Liver (tissue), 8 donors: ENCODE measurements at regions not wholly inside any gene's neighbourhood (a gene's known extent, or its start where the extent isn't known, plus 50 kb on each side); places are given as distances from the start of the nearest gene placed in this dataset.

Experiments
- DNase-seq: peaks from one replicate; pipeline ENCODE4 v3.0.0-alpha.2; 2017; ENCODE audit warnings: low spot score
- H3K27ac ChIP-seq, 2 donors: one replicate each; pipeline ENCODE4 v1.7.0; 2013; ENCODE audit warnings: inconsistent platforms in 2 of 2, low read length in 2 of 2, control low read depth in 1 of 2, low read depth in 1 of 2, mild to moderate bottlenecking in 1 of 2
- H3K27me3 ChIP-seq, 4 donors: one replicate each; pipeline versions ENCODE4 v1.6.1 to v1.7.0; 2013; ENCODE audit warnings: low read length in 3 of 4, inconsistent platforms in 1 of 4, mild to moderate bottlenecking in 1 of 4, moderate library complexity in 1 of 4; ENCODE audit not compliant: control insufficient read depth in 4 of 4, insufficient read depth in 4 of 4
- H3K36me3 ChIP-seq, 4 donors: one replicate each; pipeline versions ENCODE4 v1.6.1 to v1.7.0; 2013; ENCODE audit warnings: low read length in 3 of 4, mild to moderate bottlenecking in 3 of 4, low read depth in 1 of 4, moderate library complexity in 1 of 4; ENCODE audit not compliant: control insufficient read depth in 4 of 4, insufficient read depth in 3 of 4
- H3K4me1 ChIP-seq, 4 donors: one replicate each; pipeline versions ENCODE4 v1.6.1 to v1.7.0; 2013; ENCODE audit warnings: low read length in 3 of 4, mild to moderate bottlenecking in 3 of 4, moderate library complexity in 1 of 4; ENCODE audit not compliant: control insufficient read depth in 4 of 4, insufficient read depth in 4 of 4
- H3K4me3 ChIP-seq, 3 donors: one replicate each; pipeline versions ENCODE4 v1.6.1 to v1.7.0; 2013; ENCODE audit warnings: low read length in 3 of 3, control low read depth in 1 of 3, low read depth in 1 of 3, mild to moderate bottlenecking in 1 of 3
- H3K9ac ChIP-seq, 2 donors: one replicate each; pipeline ENCODE4 v1.7.0; 2013; ENCODE audit warnings: low read length in 2 of 2, mild to moderate bottlenecking in 2 of 2, moderate library complexity in 2 of 2, control low read depth in 1 of 2, low read depth in 1 of 2
- H3K9me3 ChIP-seq, 4 donors: one replicate each; pipeline versions ENCODE4 v1.6.1 to v1.7.0; 2013; ENCODE audit warnings: low read length in 3 of 4; ENCODE audit not compliant: control insufficient read depth in 4 of 4
- ATF3 ChIP-seq: IDR thresholded peaks from 2 replicates; pipeline ENCODE4 v1.6.1; 2016; ENCODE audit warnings: antibody characterized with exemption
- FOXA1 ChIP-seq: IDR thresholded peaks from 2 replicates; pipeline ENCODE4 v1.6.1; 2016; ENCODE audit warnings: antibody characterized with exemption
- FOXA2 ChIP-seq: IDR thresholded peaks from 2 replicates; pipeline ENCODE4 v1.6.1; 2016; ENCODE audit warnings: antibody characterized with exemption
- GABPA ChIP-seq, 2 donors: IDR thresholded peaks in 1 of 2; conservative IDR thresholded peaks in 1 of 2; 2 replicates each; pipeline ENCODE4 v1.6.1; 2016; ENCODE audit warnings: antibody characterized with exemption in 2 of 2, mild to moderate bottlenecking in 1 of 2, moderate library complexity in 1 of 2
- JUND ChIP-seq, 2 donors: IDR thresholded peaks; 2 replicates each; pipeline ENCODE4 v1.6.1; 2016; ENCODE audit warnings: antibody characterized with exemption in 2 of 2
- MAX ChIP-seq: IDR thresholded peaks from 2 replicates; pipeline ENCODE4 v1.6.1; 2016; ENCODE audit warnings: antibody characterized with exemption
- NR2F2 ChIP-seq: IDR thresholded peaks from 2 replicates; pipeline ENCODE4 v1.6.1; 2016; ENCODE audit warnings: antibody characterized with exemption
- RAD21 ChIP-seq, 2 donors: IDR thresholded peaks; 2 replicates each; pipeline ENCODE4 v1.6.1; 2016; ENCODE audit warnings: antibody characterized with exemption in 2 of 2, mild to moderate bottlenecking in 2 of 2
- REST ChIP-seq: IDR thresholded peaks from 2 replicates; pipeline ENCODE4 v1.6.1; 2016; ENCODE audit warnings: antibody characterized with exemption, mild to moderate bottlenecking
- RXRA ChIP-seq, 2 donors: IDR thresholded peaks; 2 replicates each; pipeline ENCODE4 v1.6.1; 2017 to 2018; ENCODE audit warnings: antibody characterized with exemption in 2 of 2, mild to moderate bottlenecking in 1 of 2
- SP1 ChIP-seq: IDR thresholded peaks from 2 replicates; pipeline ENCODE4 v1.6.1; 2018; ENCODE audit warnings: antibody characterized with exemption, mild to moderate bottlenecking
- TAF1 ChIP-seq: conservative IDR thresholded peaks from 2 replicates; pipeline ENCODE4 v1.6.1; 2016; ENCODE audit warnings: antibody characterized with exemption, mild to moderate bottlenecking
- YY1 ChIP-seq: IDR thresholded peaks from 2 replicates; pipeline ENCODE4 v1.6.1; 2016; ENCODE audit warnings: antibody characterized with exemption, mild to moderate bottlenecking
- WGBS: extraction: QIAGEN DNeasy Blood & Tissue Kit; methylation state at CpG from one replicate; pipeline ENCODE4 v1.1.7; 2013; 5-methylcytosine and 5-hydroxymethylcytosine counted together
- TF ChIP-seq, protein P1 (sequence below): IDR thresholded peaks from 2 replicates; pipeline ENCODE4 v1.6.1; 2016; ENCODE audit warnings: antibody characterized with exemption
- TF ChIP-seq, protein P2 (sequence below): fragments of 150-350 bp; IDR thresholded peaks from 2 replicates; pipeline ENCODE4 v1.5.1; 2017; ENCODE audit warnings: improper control_type of control experiment, low read depth, low read length; ENCODE audit not compliant: missing input control
- donor health status: healthy.
- donor health status: healthy.
- donor health status: healthy.
- donor health status: healthy.
- donor health status: healthy.

DNA sequence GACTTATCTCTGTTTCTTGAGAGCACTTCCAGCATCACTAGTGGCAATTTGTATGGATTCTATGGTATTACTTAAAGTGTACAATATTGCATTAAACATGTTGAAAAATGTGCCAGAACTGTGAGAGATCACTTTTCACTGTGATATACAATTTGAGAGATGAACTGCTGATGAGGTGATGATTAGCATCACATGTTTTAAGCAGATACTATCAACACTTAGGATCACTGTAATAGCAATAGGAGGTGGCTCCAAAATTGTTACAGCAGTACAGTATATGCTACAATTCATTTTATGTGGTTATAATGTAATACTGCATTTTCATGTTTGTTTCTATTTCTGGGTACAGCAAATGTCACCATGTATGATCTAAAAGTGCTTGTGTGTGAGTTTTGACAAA lies 570.0 kb downstream of the PTPRC start:
- H3K36me3 ChIP-seq, result no peaks in the 10 kb centered on the region
- H3K9me3 ChIP-seq, result no peaks in the 10 kb centered on the region
- no peaks in the 10 kb centered on the region for H3K4me1 ChIP-seq
- no peaks in the 10 kb centered on the region for H3K27me3 ChIP-seq
- H3K27ac ChIP-seq, result no peak overlapping the region
- no peak overlapping the region for H3K9ac ChIP-seq
- no peak for TF ChIP-seq FOXA1
- H3K4me3 ChIP-seq, result no peak overlapping the region
- DNase-seq, result no peak

DNA sequence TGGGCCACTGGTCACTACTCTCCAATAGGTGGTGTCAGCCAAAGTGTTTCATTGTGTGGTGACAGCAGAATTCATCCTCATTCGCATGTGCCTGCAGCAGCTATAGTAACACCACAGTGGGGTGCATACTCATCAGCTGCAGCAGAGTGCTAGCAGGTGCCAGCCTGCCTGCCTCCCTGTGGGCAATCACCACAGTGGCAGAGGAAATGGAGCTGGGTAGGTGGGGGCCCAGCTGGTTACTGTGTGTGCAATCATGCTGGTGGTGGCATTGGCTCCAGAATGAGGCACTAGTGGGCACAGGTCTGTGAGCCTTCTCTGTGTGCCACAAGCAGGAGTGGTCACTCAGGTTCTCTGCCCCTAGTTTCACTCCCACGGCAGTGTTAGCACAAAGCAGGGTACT lies 579.2 kb downstream of the PTPRC start:
- H3K36me3 ChIP-seq, result no peaks in the 10 kb centered on the region
- no peak overlapping the region for H3K9ac ChIP-seq
- no peak overlapping the region for H3K27ac ChIP-seq
- H3K9me3 ChIP-seq, result no peaks in the 10 kb centered on the region
- no peak overlapping the region for H3K4me3 ChIP-seq
- 56% methylated on average over 2 of the region's 2 CpGs for WGBS
- TF ChIP-seq REST (no peak), FOXA2 (no peak), YY1 (no peak), NR2F2 (no peak), TAF1 (no peak), JUND (IDR thresholded peaks at IDR 0.05) (no peak), SP1 (no peak), ATF3 (no peak), MAX (no peak), RAD21 (IDR thresholded peaks at IDR 0.05) (no peak), RXRA (IDR thresholded peaks at IDR 0.05) (no peak), GABPA (IDR thresholded peaks at IDR 0.05 in 1 of 2, conservative IDR thresholded peaks at IDR 0.05 in 1 of 2) (no peak)
- TF ChIP-seq, protein P1, sequence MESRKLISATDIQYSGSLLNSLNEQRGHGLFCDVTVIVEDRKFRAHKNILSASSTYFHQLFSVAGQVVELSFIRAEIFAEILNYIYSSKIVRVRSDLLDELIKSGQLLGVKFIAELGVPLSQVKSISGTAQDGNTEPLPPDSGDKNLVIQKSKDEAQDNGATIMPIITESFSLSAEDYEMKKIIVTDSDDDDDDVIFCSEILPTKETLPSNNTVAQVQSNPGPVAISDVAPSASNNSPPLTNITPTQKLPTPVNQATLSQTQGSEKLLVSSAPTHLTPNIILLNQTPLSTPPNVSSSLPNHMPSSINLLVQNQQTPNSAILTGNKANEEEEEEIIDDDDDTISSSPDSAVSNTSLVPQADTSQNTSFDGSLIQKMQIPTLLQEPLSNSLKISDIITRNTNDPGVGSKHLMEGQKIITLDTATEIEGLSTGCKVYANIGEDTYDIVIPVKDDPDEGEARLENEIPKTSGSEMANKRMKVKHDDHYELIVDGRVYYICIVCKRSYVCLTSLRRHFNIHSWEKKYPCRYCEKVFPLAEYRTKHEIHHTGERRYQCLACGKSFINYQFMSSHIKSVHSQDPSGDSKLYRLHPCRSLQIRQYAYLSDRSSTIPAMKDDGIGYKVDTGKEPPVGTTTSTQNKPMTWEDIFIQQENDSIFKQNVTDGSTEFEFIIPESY, result no peak
- no peaks in the 10 kb centered on the region for H3K4me1 ChIP-seq
- DNase-seq, result no peak
- no peaks in the 10 kb centered on the region for H3K27me3 ChIP-seq

- Histone ChIP-seq H3K27me3 (no peaks in the 10 kb centered on the region), H3K4me1 (no peaks in the 10 kb centered on the region), H3K9me3 (no peaks in the 10 kb centered on the region), H3K9ac (no peak overlapping the region), H3K36me3 (no peaks in the 10 kb centered on the region), H3K4me3 (no peak overlapping the region), H3K27ac (no peak overlapping the region)
- 69% methylated on average over 2 of the region's 2 CpGs for WGBS
- TF ChIP-seq YY1 (no peak), GABPA (IDR thresholded peaks at IDR 0.05 in 1 of 2, conservative IDR thresholded peaks at IDR 0.05 in 1 of 2) (no peak), TAF1 (no peak)
- TF ChIP-seq, protein P2, sequence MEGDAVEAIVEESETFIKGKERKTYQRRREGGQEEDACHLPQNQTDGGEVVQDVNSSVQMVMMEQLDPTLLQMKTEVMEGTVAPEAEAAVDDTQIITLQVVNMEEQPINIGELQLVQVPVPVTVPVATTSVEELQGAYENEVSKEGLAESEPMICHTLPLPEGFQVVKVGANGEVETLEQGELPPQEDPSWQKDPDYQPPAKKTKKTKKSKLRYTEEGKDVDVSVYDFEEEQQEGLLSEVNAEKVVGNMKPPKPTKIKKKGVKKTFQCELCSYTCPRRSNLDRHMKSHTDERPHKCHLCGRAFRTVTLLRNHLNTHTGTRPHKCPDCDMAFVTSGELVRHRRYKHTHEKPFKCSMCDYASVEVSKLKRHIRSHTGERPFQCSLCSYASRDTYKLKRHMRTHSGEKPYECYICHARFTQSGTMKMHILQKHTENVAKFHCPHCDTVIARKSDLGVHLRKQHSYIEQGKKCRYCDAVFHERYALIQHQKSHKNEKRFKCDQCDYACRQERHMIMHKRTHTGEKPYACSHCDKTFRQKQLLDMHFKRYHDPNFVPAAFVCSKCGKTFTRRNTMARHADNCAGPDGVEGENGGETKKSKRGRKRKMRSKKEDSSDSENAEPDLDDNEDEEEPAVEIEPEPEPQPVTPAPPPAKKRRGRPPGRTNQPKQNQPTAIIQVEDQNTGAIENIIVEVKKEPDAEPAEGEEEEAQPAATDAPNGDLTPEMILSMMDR, result no peak
- DNase-seq, result no peak
Observed at GRCh38 chr1:199218533-199218932, 579.7 kb downstream of the PTPRC start.
